Colonic mucosa (tissue), 4 donors: ENCODE measurements at regions not wholly inside any gene's neighbourhood (a gene's known extent, or its start where the extent isn't known, plus 50 kb on each side); places are given as distances from the start of the nearest gene placed in this dataset.

Experiments used
- DNase-seq: peaks from one replicate; pipeline ENCODE4 v3.0.0-alpha.2; 2020
- H3K27ac ChIP-seq: fragments of 200-600 bp; one replicate; pipeline ENCODE4 v1.8.0; 2021
- H3K27me3 ChIP-seq: fragments of 200-600 bp; one replicate; pipeline ENCODE4 v1.8.0; 2021
- H3K36me3 ChIP-seq: fragments of 200-600 bp; one replicate; pipeline ENCODE4 v1.8.0; 2021
- H3K4me1 ChIP-seq: fragments of 200-600 bp; one replicate; pipeline ENCODE4 v1.8.0; 2021; ENCODE audit warnings: mild to moderate bottlenecking
- H3K4me3 ChIP-seq: fragments of 200-600 bp; one replicate; pipeline ENCODE4 v1.8.0; 2021
- H3K9ac ChIP-seq, 2 donors: one replicate each; pipeline ENCODE4 v1.7.0; 2013; ENCODE audit warnings: control low read depth in 2 of 2, low read depth in 2 of 2, low read length in 2 of 2
- H3K9me3 ChIP-seq: fragments of 200-600 bp; one replicate; pipeline ENCODE4 v1.8.0; 2021
- CTCF ChIP-seq: fragments of 200-600 bp; IDR thresholded peaks from one replicate; pipeline ENCODE4 v1.8.0; 2022; ENCODE audit warnings: antibody characterized with exemption, mild to moderate bottlenecking
- intact Hi-C: fragments of 100-400 bp; cut with DNase I; formaldehyde crosslinking; loops from one replicate; pipeline ENCODE4 v1.14.1; 2022
- donor health status: healthy.
- donor health status: DM: no; HTN: no; CAD: no.
- donor health status: DM: no; HTN: no; CAD: no.

- no peak for TF ChIP-seq CTCF
- Histone ChIP-seq H3K4me1 (no peaks in the 10 kb centered on the region), H3K27me3 (no peaks in the 10 kb centered on the region), H3K27ac (no peak overlapping the region), H3K36me3 (no peaks in the 10 kb centered on the region), H3K4me3 (no peak overlapping the region), H3K9ac (no peak overlapping the region), H3K9me3 (no peaks in the 10 kb centered on the region)
- no peak for DNase-seq
- intact Hi-C loops = no loop called here
Measured at GRCh38 chr2:187207126-187207525, 240.9 kb downstream of the CALCRL start.

- H3K9me3 ChIP-seq = no peaks in the 10 kb centered on the region
Measured at GRCh38 chr2:187206471-187206870, 241.6 kb downstream of the CALCRL start.

GRCh38 chr2:187206071-187206470 lies 242.0 kb downstream of the CALCRL start:
- Histone ChIP-seq H3K4me1 (no peaks in the 10 kb centered on the region), H3K9ac (no peak overlapping the region), H3K27me3 (no peaks in the 10 kb centered on the region), H3K36me3 (no peaks in the 10 kb centered on the region), H3K4me3 (no peak overlapping the region), H3K9me3 (no peaks in the 10 kb centered on the region), H3K27ac (no peak overlapping the region)
- intact Hi-C loops = no loop called here
- TF ChIP-seq CTCF = no peak
- no peak for DNase-seq

More at GRCh38 chr2:187206471-187206870, 241.6 kb downstream of the CALCRL start:
- no peak overlapping the region for H3K27ac ChIP-seq
- no peak for DNase-seq
- no peak for TF ChIP-seq CTCF
- no peaks in the 10 kb centered on the region for H3K27me3 ChIP-seq
- intact Hi-C loops = no loop called here
- H3K4me1 ChIP-seq = no peaks in the 10 kb centered on the region
- no peak overlapping the region for H3K4me3 ChIP-seq
- no peaks in the 10 kb centered on the region for H3K36me3 ChIP-seq
- no peak overlapping the region for H3K9ac ChIP-seq

- H3K27me3 ChIP-seq = no peaks in the 10 kb centered on the region
- H3K4me3 ChIP-seq = no peak overlapping the region
- no peaks in the 10 kb centered on the region for H3K9me3 ChIP-seq
- TF ChIP-seq CTCF = no peak
- no peak for DNase-seq
- no peaks in the 10 kb centered on the region for H3K36me3 ChIP-seq
- H3K9ac ChIP-seq = no peak overlapping the region
- no peaks in the 10 kb centered on the region for H3K4me1 ChIP-seq
- H3K27ac ChIP-seq = no peak overlapping the region
- intact Hi-C loops = no loop called here
Measured at GRCh38 chr2:187198136-187198535, 249.9 kb downstream of the CALCRL start.

GRCh38 chr2:187194049-187194448 lies 254.0 kb downstream of the CALCRL start:
- Histone ChIP-seq H3K4me1 (no peaks in the 10 kb centered on the region), H3K36me3 (no peaks in the 10 kb centered on the region), H3K27ac (no peak overlapping the region), H3K9ac (no peak overlapping the region), H3K4me3 (no peak overlapping the region), H3K27me3 (no peaks in the 10 kb centered on the region), H3K9me3 (no peaks in the 10 kb centered on the region)
- intact Hi-C loops = no loop called here
- no peak for DNase-seq
- TF ChIP-seq CTCF = no peak
